ENCODE measurements at regions not wholly inside any gene's neighbourhood (a gene's known extent, or its start where the extent isn't known, plus 50 kb on each side); places are given as distances from the start of the nearest gene placed in this dataset.

DNA sequence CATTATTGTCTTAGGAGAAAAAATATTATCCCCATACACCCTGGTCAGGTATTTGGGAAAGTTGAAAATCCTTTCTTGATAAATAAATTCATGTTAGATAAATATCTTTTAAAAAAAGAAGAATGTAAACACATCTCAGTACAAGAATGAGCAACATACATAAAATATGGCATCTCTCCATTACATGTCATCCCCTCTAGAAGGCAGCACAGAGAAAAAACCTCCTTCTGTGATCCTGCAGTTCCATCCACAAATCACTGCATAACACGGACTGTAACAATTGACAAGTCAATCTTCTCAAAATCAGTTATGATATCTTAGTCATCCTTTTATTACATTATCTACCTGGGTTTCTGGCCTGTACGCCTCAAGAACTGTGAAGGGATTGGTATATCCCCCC is 683.9 kb upstream of the KLHL1 start:
- no peak for TF ChIP-seq EZH2 (IDR thresholded peaks at IDR 0.05)
- TF ChIP-seq POLR2AphosphoS5 (IDR thresholded peaks at IDR 0.05; ENCODE audit: borderline replicate concordance, low read depth, low read length): no peak

Measured in SK-N-MC (cell line).